ENCODE measurements at regions not wholly inside any gene's neighbourhood (a gene's known extent, or its start where the extent isn't known, plus 50 kb on each side); places are given as distances from the start of the nearest gene placed in this dataset.

- DNase-seq, result no peak
These were observed 146.6 kb downstream of the AASDH start for GRCh38 chr4:56240554-56241174.

- no peak for DNase-seq
These were observed 149.0 kb downstream of the AASDH start for GRCh38 chr4:56238251-56238650.

- no peak for DNase-seq
These were observed 151.6 kb downstream of the AASDH start for GRCh38 chr4:56235725-56236124.

GRCh38 chr4:56235011-56235410, 152.3 kb downstream of the AASDH start:
- DNase-seq, result no peak

- DNase-seq, result no peak
These were observed 153.2 kb downstream of the AASDH start for GRCh38 chr4:56234098-56234497.

- no peak for DNase-seq
These were observed 155.9 kb downstream of the AASDH start for GRCh38 chr4:56231410-56231809.

GRCh38 chr4:56229947-56230346, 157.3 kb downstream of the AASDH start:
- peak; percentile 45 for DNase-seq

- no peak for DNase-seq
These were observed 159.9 kb downstream of the AASDH start for GRCh38 chr4:56227301-56227835.

- no peak for DNase-seq
These were observed 160.7 kb downstream of the AASDH start for GRCh38 chr4:56226579-56226978.

- no peak for DNase-seq
These were observed 162.7 kb downstream of the AASDH start for GRCh38 chr4:56224641-56225040.

- DNase-seq, result no peak
These were observed 164.8 kb downstream of the AASDH start for GRCh38 chr4:56222514-56222913.

- DNase-seq, result no peak
These were observed 167.0 kb downstream of the AASDH start for GRCh38 chr4:56220261-56220660.

- DNase-seq, result no peak
These were observed 167.8 kb downstream of the AASDH start for GRCh38 chr4:56219447-56219846.

- no peak for DNase-seq
These were observed 168.9 kb downstream of the AASDH start for GRCh38 chr4:56218230-56218895.

GRCh38 chr4:56217343-56217890, 169.9 kb downstream of the AASDH start:
- no peak for DNase-seq

- DNase-seq, result no peak
These were observed 171.4 kb downstream of the AASDH start for GRCh38 chr4:56215901-56216300.

- DNase-seq, result no peak
These were observed 172.0 kb downstream of the AASDH start for GRCh38 chr4:56215141-56215783.

- DNase-seq, result no peak
These were observed 173.7 kb downstream of the AASDH start for GRCh38 chr4:56213543-56213942.

GRCh38 chr4:56212774-56213173, 174.5 kb downstream of the AASDH start:
- no peak for DNase-seq

- no peak for DNase-seq
These were observed 176.1 kb downstream of the AASDH start for GRCh38 chr4:56211202-56211601.

GRCh38 chr4:56210397-56210796, 176.9 kb downstream of the AASDH start:
- DNase-seq, result no peak

GRCh38 chr4:56209767-56210166, 177.5 kb downstream of the AASDH start:
- DNase-seq, result no peak

- no peak for DNase-seq
These were observed 179.2 kb downstream of the AASDH start for GRCh38 chr4:56208103-56208502.

- no peak for DNase-seq
These were observed 181.0 kb downstream of the AASDH start for GRCh38 chr4:56206258-56206657.
